HEK293 (cell line): ENCODE measurements at regions not wholly inside any gene's neighbourhood (a gene's known extent, or its start where the extent isn't known, plus 50 kb on each side); places are given as distances from the start of the nearest gene placed in this dataset.

ENCODE experiments used
- CTCF ChIA-PET: fragments of 350-600 bp; formaldehyde crosslinking; extraction: SDS; loops from one replicate; lab custom pipeline; 2021; ENCODE audit warnings: antibody characterized with exemption; lab: Yijun Ruan, JAX
- POLR2A ChIA-PET: fragments of 300-600 bp; formaldehyde crosslinking; extraction: SDS; loops from one replicate; lab custom pipeline; 2020; ENCODE audit warnings: antibody characterized with exemption, inconsistent platforms; lab: Yijun Ruan, JAX
- H3K27ac ChIP-seq: fragments of 200-500 bp; sonication (Bioruptor generic); 2 replicates; pipeline ENCODE4 v1.5.1; 2014; ENCODE audit warnings: low read depth, low read length, control low read depth, inconsistent platforms; ENCODE audit errors: extremely low read depth
- H3K36me3 ChIP-seq, 2 experiments: fragments of 200-500 bp in 1 of 2; sonication (Bioruptor generic) in 1 of 2; 1 replicate in 1 of 2; 2 replicates in 1 of 2; pipeline ENCODE4 v1.5.1; 2014 to 2017; ENCODE audit warnings: inconsistent platforms in 2 of 2, low read length in 2 of 2; ENCODE audit not compliant: control insufficient read depth in 2 of 2, insufficient read depth in 1 of 2
- H3K4me1 ChIP-seq: fragments of 200-500 bp; sonication (Bioruptor generic); 2 replicates; pipeline ENCODE4 v1.5.1; 2014; ENCODE audit warnings: mild to moderate bottlenecking, low read length, inconsistent platforms; ENCODE audit not compliant: control insufficient read depth, insufficient read depth
- H3K4me3 ChIP-seq: 2 replicates; pipeline ENCODE4 v1.5.1; 2011; ENCODE audit warnings: low read depth, mild to moderate bottlenecking, control low read depth, low read length, moderate library complexity
- H3K9me3 ChIP-seq: fragments of 200-500 bp; sonication (Bioruptor generic); 2 replicates; pipeline ENCODE4 v1.5.1; 2014; ENCODE audit warnings: low read depth, low read length, inconsistent platforms; ENCODE audit not compliant: control insufficient read depth, insufficient read depth
- BCL11A ChIP-seq: fragments of 450-650 bp; formaldehyde crosslinking; IDR thresholded peaks from 2 replicates; pipeline ENCODE4 v1.5.1; 2016; ENCODE audit warnings: low read depth, missing biosample characterization, missing genetic modification characterization
- GLI2 ChIP-seq: fragments of 450-650 bp; formaldehyde crosslinking; IDR thresholded peaks from 2 replicates; pipeline ENCODE4; 2017; ENCODE audit warnings: missing biosample characterization, missing genetic modification characterization, low read depth, borderline replicate concordance
- GLIS2 ChIP-seq: fragments of 450-650 bp; formaldehyde crosslinking; IDR thresholded peaks from 2 replicates; pipeline ENCODE4 v1.5.1; 2016; ENCODE audit warnings: missing biosample characterization, missing genetic modification characterization
- REPIN1 ChIP-seq: fragments of 450-650 bp; formaldehyde crosslinking; IDR thresholded peaks from 2 replicates; pipeline ENCODE4 v1.5.1; 2017; ENCODE audit warnings: missing biosample characterization, missing genetic modification characterization, low read depth
- YY1 ChIP-seq: fragments of 450-650 bp; formaldehyde crosslinking; IDR thresholded peaks from 2 replicates; pipeline ENCODE4 v1.5.1; 2018; ENCODE audit warnings: missing biosample characterization, missing genetic modification characterization
- ZBTB1 ChIP-seq: fragments of 450-650 bp; formaldehyde crosslinking; IDR thresholded peaks from 2 replicates; pipeline ENCODE4 v1.5.1; 2016; ENCODE audit warnings: missing biosample characterization, missing genetic modification characterization
- ZEB2 ChIP-seq: fragments of 450-650 bp; formaldehyde crosslinking; IDR thresholded peaks from 2 replicates; pipeline ENCODE4 v1.5.1; 2016; ENCODE audit warnings: missing biosample characterization, missing genetic modification characterization
- ZFP69B ChIP-seq: fragments of 450-650 bp; formaldehyde crosslinking; IDR thresholded peaks from 2 replicates; pipeline ENCODE4 v1.5.1; 2016; ENCODE audit warnings: missing biosample characterization, missing genetic modification characterization
- ZIC2 ChIP-seq: fragments of 450-650 bp; formaldehyde crosslinking; IDR thresholded peaks from 2 replicates; pipeline ENCODE4 v1.5.1; 2016; ENCODE audit warnings: missing biosample characterization, missing genetic modification characterization
- ZNF324 ChIP-seq: fragments of 450-650 bp; formaldehyde crosslinking; IDR thresholded peaks from 2 replicates; pipeline ENCODE4 v1.5.1; 2016; ENCODE audit warnings: missing biosample characterization, missing genetic modification characterization
- ZNF510 ChIP-seq: fragments of 450-650 bp; formaldehyde crosslinking; IDR thresholded peaks from 2 replicates; pipeline ENCODE4 v1.5.1; 2018; ENCODE audit warnings: mild to moderate bottlenecking, missing genetic modification characterization, missing biosample characterization; ENCODE audit not compliant: insufficient replicate concordance
- ZNF530 ChIP-seq: fragments of 450-650 bp; formaldehyde crosslinking; IDR thresholded peaks from 2 replicates; pipeline ENCODE4 v1.5.1; 2016; ENCODE audit warnings: low read depth, missing biosample characterization, missing genetic modification characterization
- ZNF561 ChIP-seq: fragments of 450-650 bp; IDR thresholded peaks from 2 replicates; pipeline ENCODE4 v1.5.1; 2018; ENCODE audit warnings: missing biosample characterization, missing genetic modification characterization, borderline replicate concordance
- ZNF626 ChIP-seq: fragments of 450-650 bp; sonication (Bioruptor Pico); formaldehyde crosslinking; IDR thresholded peaks from 2 replicates; pipeline ENCODE4 v1.5.1; 2018; ENCODE audit warnings: missing biosample characterization, missing genetic modification characterization, inconsistent platforms
- ZNF747 ChIP-seq: fragments of 450-650 bp; formaldehyde crosslinking; IDR thresholded peaks from 2 replicates; pipeline ENCODE4 v1.5.1; 2016; ENCODE audit warnings: missing biosample characterization, missing genetic modification characterization
- ZNF843 ChIP-seq: fragments of 450-650 bp; formaldehyde crosslinking; IDR thresholded peaks from 2 replicates; pipeline ENCODE4 v1.5.1; 2016; ENCODE audit warnings: missing biosample characterization, missing genetic modification characterization
- TF ChIP-seq, protein P1 (sequence below): fragments of 450-650 bp; formaldehyde crosslinking; IDR thresholded peaks from 2 replicates; pipeline ENCODE4 v1.5.1; 2016; ENCODE audit warnings: missing biosample characterization, missing genetic modification characterization
- TF ChIP-seq, protein P2 (sequence below): fragments of 450-650 bp; formaldehyde crosslinking; IDR thresholded peaks from 2 replicates; pipeline ENCODE4 v1.5.1; 2016; ENCODE audit warnings: missing biosample characterization, missing genetic modification characterization
- TF ChIP-seq, protein P3 (sequence below): fragments of 450-650 bp; formaldehyde crosslinking; IDR thresholded peaks from 2 replicates; pipeline ENCODE4 v1.5.1; 2016; ENCODE audit warnings: missing biosample characterization, missing genetic modification characterization, borderline replicate concordance

DNA sequence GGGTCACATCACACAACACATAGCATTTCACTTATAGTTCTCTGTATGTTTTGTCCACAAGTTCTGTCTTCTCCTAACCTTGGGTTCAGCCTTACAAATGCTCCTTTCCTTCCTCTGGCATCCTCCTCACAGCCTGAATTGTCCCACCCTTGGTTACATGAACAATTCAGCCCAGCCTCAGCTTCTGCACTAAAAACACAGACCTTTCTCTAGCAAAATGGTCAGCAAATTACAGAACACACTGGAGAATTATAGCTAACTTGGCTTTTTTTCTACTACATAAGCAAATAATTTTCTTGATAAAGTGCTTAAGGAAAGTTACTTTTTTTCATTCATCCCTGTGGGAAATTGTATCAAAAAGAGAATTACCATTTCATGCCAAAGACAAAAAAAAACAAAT, 94.8 kb upstream of the COL5A2 start:
- no peaks in the 10 kb centered on the region for H3K4me1 ChIP-seq
- H3K36me3 ChIP-seq: no peaks in the 10 kb centered on the region
- no peaks in the 10 kb centered on the region for H3K9me3 ChIP-seq
- no peak overlapping the region for H3K4me3 ChIP-seq
- ChIA-PET CTCF (interaction anchor here (0.9 kb wide), 1 partner anchor 180 kb away, joined by 4 read pairs; no protein-coding TSS in a partner anchor), POLR2A (no interaction called here)
- TF ChIP-seq GLIS2 (tag by site-specific recombination): no peak
- no peak for TF ChIP-seq ZBTB1 (tag by site-specific recombination)
- TF ChIP-seq, protein P1, sequence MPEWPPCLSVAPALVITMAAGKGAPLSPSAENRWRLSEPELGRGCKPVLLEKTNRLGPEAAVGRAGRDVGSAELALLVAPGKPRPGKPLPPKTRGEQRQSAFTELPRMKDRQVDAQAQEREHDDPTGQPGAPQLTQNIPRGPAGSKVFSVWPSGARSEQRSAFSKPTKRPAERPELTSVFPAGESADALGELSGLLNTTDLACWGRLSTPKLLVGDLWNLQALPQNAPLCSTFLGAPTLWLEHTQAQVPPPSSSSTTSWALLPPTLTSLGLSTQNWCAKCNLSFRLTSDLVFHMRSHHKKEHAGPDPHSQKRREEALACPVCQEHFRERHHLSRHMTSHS: no peak
- no peak for TF ChIP-seq ZNF561
- TF ChIP-seq, protein P2, sequence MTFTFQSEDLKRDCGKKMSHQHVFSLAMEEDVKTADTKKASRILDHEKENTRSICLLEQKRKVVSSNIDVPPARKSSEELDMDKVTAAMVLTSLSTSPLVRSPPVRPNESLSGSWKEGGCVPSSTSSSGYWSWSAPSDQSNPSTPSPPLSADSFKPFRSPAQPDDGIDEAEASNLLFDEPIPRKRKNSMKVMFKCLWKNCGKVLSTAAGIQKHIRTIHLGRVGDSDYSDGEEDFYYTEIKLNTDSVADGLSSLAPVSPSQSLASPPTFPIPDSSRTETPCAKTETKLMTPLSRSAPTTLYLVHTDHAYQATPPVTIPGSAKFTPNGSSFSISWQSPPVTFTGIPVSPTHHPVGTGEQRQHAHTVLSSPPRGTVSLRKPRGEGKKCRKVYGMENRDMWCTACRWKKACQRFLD (tag by site-specific recombination): no peak
- no peak overlapping the region for H3K27ac ChIP-seq

DNA sequence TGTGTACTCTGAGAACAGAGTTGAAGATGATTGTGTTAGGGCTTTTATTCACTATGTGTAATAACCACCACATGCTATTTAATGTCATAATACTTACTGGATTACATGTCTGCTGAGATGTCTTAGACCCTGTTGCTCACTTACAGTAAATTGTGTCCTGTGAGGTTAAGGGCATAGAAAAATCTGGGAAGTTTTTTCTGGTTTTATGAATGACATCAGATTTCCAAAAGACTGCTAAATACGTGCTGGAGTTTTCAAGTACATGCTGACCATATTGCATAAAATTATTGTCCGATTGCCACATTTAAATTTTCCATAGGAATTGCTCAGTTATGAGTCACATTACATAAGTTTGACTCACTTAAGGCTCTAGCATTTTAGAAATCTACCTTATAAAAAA, 96.7 kb upstream of the COL5A2 start:
- no peaks in the 10 kb centered on the region for H3K4me1 ChIP-seq
- no peaks in the 10 kb centered on the region for H3K9me3 ChIP-seq
- no peaks in the 10 kb centered on the region for H3K36me3 ChIP-seq
- ChIA-PET CTCF (interaction anchor here (0.7 kb wide), 1 partner anchor 30 kb away, joined by 4 read pairs; no protein-coding TSS in a partner anchor), POLR2A (no interaction called here)
- H3K4me3 ChIP-seq: no peak overlapping the region
- H3K27ac ChIP-seq: no peak overlapping the region
- TF ChIP-seq ZIC2 (tag by site-specific recombination) (no peak), ZNF324 (tag by site-specific recombination) (no peak), ZNF530 (tag by site-specific recombination) (no peak), REPIN1 (tag by site-specific recombination) (no peak)
- TF ChIP-seq, protein P3, sequence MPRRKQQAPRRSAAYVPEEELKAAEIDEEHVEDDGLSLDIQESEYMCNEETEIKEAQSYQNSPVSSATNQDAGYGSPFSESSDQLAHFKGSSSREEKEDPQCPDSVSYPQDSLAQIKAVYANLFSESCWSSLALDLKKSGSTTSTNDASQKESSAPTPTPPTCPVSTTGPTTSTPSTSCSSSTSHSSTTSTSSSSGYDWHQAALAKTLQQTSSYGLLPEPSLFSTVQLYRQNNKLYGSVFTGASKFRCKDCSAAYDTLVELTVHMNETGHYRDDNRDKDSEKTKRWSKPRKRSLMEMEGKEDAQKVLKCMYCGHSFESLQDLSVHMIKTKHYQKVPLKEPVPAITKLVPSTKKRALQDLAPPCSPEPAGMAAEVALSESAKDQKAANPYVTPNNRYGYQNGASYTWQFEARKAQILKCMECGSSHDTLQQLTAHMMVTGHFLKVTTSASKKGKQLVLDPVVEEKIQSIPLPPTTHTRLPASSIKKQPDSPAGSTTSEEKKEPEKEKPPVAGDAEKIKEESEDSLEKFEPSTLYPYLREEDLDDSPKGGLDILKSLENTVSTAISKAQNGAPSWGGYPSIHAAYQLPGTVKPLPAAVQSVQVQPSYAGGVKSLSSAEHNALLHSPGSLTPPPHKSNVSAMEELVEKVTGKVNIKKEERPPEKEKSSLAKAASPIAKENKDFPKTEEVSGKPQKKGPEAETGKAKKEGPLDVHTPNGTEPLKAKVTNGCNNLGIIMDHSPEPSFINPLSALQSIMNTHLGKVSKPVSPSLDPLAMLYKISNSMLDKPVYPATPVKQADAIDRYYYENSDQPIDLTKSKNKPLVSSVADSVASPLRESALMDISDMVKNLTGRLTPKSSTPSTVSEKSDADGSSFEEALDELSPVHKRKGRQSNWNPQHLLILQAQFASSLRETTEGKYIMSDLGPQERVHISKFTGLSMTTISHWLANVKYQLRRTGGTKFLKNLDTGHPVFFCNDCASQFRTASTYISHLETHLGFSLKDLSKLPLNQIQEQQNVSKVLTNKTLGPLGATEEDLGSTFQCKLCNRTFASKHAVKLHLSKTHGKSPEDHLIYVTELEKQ (tag by site-specific recombination): no peak

DNA sequence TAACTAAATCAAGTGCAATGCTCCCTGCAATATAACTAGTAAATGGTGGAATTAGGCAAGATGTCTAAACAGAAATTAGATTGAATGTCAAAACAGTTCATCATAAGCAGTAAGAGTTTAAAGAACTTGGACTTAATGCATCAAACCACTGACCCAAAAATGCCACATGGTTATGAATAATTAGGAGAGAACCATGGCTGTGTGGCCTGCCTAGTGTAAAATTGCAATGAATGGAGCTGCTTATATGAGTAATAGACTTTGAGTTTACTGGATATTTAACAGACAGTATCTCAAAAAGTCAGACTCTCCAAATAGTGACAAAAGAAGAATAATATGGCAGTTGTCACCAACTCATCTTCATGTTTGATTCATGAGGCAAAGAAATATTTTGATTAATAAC, 101.6 kb upstream of the COL5A2 start:
- no peaks in the 10 kb centered on the region for H3K9me3 ChIP-seq
- no peak overlapping the region for H3K4me3 ChIP-seq
- POLR2A ChIA-PET: no interaction called here
- CTCF ChIA-PET: no interaction called here
- no peaks in the 10 kb centered on the region for H3K36me3 ChIP-seq
- H3K27ac ChIP-seq: no peak overlapping the region
- H3K4me1 ChIP-seq: no peaks in the 10 kb centered on the region
- TF ChIP-seq BCL11A (tag by site-specific recombination): no peak
- no peak for TF ChIP-seq YY1
- TF ChIP-seq GLI2 (tag by site-specific recombination): no peak
- TF ChIP-seq ZNF747 (tag by site-specific recombination): no peak
- no peak for TF ChIP-seq ZNF843 (tag by site-specific recombination)
- TF ChIP-seq ZNF626: no peak
- TF ChIP-seq ZFP69B: no peak
- no peak for TF ChIP-seq ZEB2 (tag by site-specific recombination)
- TF ChIP-seq ZNF510 (tag by site-specific recombination): no peak
